ENCODE measurements at regions not wholly inside any gene's neighbourhood (a gene's known extent, or its start where the extent isn't known, plus 50 kb on each side); places are given as distances from the start of the nearest gene placed in this dataset.

DNA sequence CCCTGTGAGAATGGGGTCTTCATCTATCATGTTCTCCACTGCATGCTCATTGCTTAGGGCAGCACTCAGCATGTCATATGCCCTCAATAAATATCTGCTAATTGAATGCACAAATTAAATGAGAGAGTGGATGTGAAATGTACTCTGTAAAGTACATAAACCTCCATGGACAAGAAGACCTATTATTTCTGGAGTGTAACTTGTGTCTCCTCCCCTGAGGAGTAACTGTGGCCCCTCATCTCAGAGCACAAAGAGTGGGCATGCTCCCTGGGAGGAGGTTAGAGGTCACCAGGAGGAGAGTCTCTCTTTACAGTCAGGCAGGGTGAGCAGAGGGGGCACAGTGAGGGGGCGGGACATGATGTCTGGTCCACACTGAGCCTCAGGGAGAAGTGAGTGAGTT lies 313.6 kb upstream of the PODXL start:
- DNase-seq (ENCODE audit: insufficient read length, low spot score, missing footprints) = no peak
- no peaks in the 10 kb centered on the region for H3K79me2 ChIP-seq (ENCODE audit: insufficient read depth, low read length)
- H3K4me2 ChIP-seq (ENCODE audit: insufficient read depth, low read length) = no peak overlapping the region
- no peak overlapping the region for H3K27ac ChIP-seq (ENCODE audit: low read depth, low read length)
- H3K4me1 ChIP-seq (ENCODE audit: insufficient read depth, low read length) = no peaks in the 10 kb centered on the region
- no peak overlapping the region for H3K4me3 ChIP-seq (ENCODE audit: insufficient read depth, low read length)
- no peaks in the 10 kb centered on the region for H3K36me3 ChIP-seq (ENCODE audit: insufficient read depth, low read length)
- peaks cover 19% of the 10 kb centered on the region for H3K27me3 ChIP-seq (ENCODE audit: insufficient read depth, low read length)
- no peak overlapping the region for H2AFZ ChIP-seq (ENCODE audit: low read length)
- TF ChIP-seq, protein P1, sequence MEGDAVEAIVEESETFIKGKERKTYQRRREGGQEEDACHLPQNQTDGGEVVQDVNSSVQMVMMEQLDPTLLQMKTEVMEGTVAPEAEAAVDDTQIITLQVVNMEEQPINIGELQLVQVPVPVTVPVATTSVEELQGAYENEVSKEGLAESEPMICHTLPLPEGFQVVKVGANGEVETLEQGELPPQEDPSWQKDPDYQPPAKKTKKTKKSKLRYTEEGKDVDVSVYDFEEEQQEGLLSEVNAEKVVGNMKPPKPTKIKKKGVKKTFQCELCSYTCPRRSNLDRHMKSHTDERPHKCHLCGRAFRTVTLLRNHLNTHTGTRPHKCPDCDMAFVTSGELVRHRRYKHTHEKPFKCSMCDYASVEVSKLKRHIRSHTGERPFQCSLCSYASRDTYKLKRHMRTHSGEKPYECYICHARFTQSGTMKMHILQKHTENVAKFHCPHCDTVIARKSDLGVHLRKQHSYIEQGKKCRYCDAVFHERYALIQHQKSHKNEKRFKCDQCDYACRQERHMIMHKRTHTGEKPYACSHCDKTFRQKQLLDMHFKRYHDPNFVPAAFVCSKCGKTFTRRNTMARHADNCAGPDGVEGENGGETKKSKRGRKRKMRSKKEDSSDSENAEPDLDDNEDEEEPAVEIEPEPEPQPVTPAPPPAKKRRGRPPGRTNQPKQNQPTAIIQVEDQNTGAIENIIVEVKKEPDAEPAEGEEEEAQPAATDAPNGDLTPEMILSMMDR (IDR thresholded peaks at IDR 0.05; ENCODE audit: extremely low read depth, low read depth, low read length) = no peak
- H4K20me1 ChIP-seq (ENCODE audit: insufficient read depth, low read length) = no peaks in the 10 kb centered on the region
- no peaks in the 10 kb centered on the region for H3K9me3 ChIP-seq (ENCODE audit: low read depth, low read length)

DNA sequence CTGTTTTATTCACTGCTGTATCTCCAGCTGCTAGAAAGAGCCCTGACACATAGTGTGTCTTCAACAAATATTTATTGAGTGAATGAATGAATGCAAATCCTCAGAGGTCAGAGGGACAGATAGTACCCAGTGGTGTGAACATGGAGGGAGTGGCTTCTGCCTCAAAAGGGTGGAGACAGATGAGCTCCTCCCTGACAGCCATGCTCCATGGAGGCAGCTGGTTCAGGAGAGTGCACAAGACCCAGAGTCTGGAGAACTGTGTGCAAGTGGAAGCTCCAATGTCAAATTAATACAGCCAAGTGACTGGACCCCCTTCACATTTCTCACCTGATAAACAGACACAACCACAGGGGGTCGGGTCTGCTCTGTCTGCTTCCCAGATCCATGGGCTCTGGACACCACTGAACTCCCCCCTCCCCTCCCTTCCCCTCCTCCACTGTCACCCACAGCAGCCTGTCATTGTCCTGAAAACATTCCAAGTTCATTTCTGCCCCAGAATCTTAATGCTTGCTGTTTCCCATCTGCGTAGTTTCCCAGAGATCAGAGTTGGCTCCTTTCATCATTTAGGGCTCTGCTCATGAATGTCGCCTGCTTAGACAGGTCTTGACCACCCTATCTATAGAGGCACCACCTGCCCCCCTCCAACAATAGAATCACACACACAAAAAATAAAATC lies 312.9 kb upstream of the PODXL start:
- Histone ChIP-seq H3K79me2 (ENCODE audit: insufficient read depth, low read length) (no peaks in the 10 kb centered on the region), H3K36me3 (ENCODE audit: insufficient read depth, low read length) (no peaks in the 10 kb centered on the region), H3K27ac (ENCODE audit: low read depth, low read length) (no peak overlapping the region), H3K4me2 (ENCODE audit: insufficient read depth, low read length) (no peak overlapping the region), H3K9me3 (ENCODE audit: low read depth, low read length) (no peaks in the 10 kb centered on the region), H3K27me3 (ENCODE audit: insufficient read depth, low read length) (peaks cover 19% of the 10 kb centered on the region), H2AFZ (ENCODE audit: low read length) (no peak overlapping the region), H3K4me1 (ENCODE audit: insufficient read depth, low read length) (no peaks in the 10 kb centered on the region), H3K4me3 (ENCODE audit: insufficient read depth, low read length) (no peak overlapping the region), H4K20me1 (ENCODE audit: insufficient read depth, low read length) (no peaks in the 10 kb centered on the region)
- TF ChIP-seq, protein P1 (IDR thresholded peaks at IDR 0.05; ENCODE audit: extremely low read depth, low read depth, low read length) = no peak
- no peak for DNase-seq (ENCODE audit: insufficient read length, low spot score, missing footprints)

DNA sequence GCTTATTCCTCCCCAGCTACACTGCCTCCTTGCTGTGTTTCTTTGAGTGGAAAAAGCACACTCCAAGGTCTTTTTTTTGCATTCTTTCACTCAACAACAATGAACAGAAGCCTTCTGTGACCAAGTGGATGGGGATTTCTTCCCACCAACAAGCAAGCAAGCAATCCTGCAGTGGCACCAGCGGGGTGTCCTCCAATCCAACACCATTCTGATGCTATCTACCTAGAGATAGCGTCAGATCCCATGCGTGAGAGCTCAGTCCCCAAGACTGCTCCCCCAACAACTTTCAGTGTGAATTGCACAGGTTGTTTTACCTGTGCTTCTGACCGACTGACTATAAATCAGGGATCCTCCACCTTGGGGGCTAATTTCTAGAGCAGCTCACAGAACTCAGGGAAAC lies 311.0 kb upstream of the PODXL start:
- TF ChIP-seq, protein P1 (IDR thresholded peaks at IDR 0.05; ENCODE audit: extremely low read depth, low read depth, low read length) = no peak

DNA sequence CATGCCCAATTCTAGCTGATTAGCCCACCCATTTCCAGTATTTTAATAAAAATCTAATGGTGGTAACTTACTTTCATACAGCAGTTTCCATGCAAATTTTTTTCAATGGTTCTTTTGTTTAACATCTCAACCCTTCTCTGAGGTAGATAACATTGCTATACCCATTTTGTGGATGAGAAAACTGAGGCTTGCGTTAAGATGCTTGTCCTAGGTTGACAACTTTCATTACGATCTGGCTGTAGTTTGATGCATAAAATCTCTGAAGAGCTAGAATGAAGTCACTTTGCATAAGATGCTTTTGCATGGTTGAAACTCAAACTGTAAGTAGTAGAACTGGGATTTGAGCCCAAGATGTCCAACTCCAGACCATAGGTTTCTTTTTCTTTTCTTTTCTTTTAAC lies 309.5 kb upstream of the PODXL start:
- H4K20me1 ChIP-seq (ENCODE audit: insufficient read depth, low read length) = no peaks in the 10 kb centered on the region
- no peak for DNase-seq (ENCODE audit: insufficient read length, low spot score, missing footprints)
- H3K79me2 ChIP-seq (ENCODE audit: insufficient read depth, low read length) = no peaks in the 10 kb centered on the region
- H2AFZ ChIP-seq (ENCODE audit: low read length) = no peak overlapping the region
- H3K4me2 ChIP-seq (ENCODE audit: insufficient read depth, low read length) = no peak overlapping the region
- H3K27me3 ChIP-seq (ENCODE audit: insufficient read depth, low read length) = peaks cover 8% of the 10 kb centered on the region
- no peaks in the 10 kb centered on the region for H3K36me3 ChIP-seq (ENCODE audit: insufficient read depth, low read length)
- TF ChIP-seq, protein P1 (IDR thresholded peaks at IDR 0.05; ENCODE audit: extremely low read depth, low read depth, low read length) = no peak
- no peaks in the 10 kb centered on the region for H3K4me1 ChIP-seq (ENCODE audit: insufficient read depth, low read length)
- no peak overlapping the region for H3K27ac ChIP-seq (ENCODE audit: low read depth, low read length)
- H3K4me3 ChIP-seq (ENCODE audit: insufficient read depth, low read length) = no peak overlapping the region
- H3K9me3 ChIP-seq (ENCODE audit: low read depth, low read length) = no peaks in the 10 kb centered on the region

More for the DNA sequence above, 311.0 kb upstream of the PODXL start:
- Histone ChIP-seq H4K20me1 (ENCODE audit: insufficient read depth, low read length) (no peaks in the 10 kb centered on the region), H3K36me3 (ENCODE audit: insufficient read depth, low read length) (no peaks in the 10 kb centered on the region), H2AFZ (ENCODE audit: low read length) (no peak overlapping the region), H3K9me3 (ENCODE audit: low read depth, low read length) (no peaks in the 10 kb centered on the region), H3K79me2 (ENCODE audit: insufficient read depth, low read length) (no peaks in the 10 kb centered on the region), H3K4me1 (ENCODE audit: insufficient read depth, low read length) (no peaks in the 10 kb centered on the region), H3K27me3 (ENCODE audit: insufficient read depth, low read length) (peaks cover 8% of the 10 kb centered on the region), H3K4me2 (ENCODE audit: insufficient read depth, low read length) (no peak overlapping the region), H3K27ac (ENCODE audit: low read depth, low read length) (no peak overlapping the region), H3K4me3 (ENCODE audit: insufficient read depth, low read length) (no peak overlapping the region)
- no peak for DNase-seq (ENCODE audit: insufficient read length, low spot score, missing footprints)

All from osteoblast (primary cell).